ENCODE measurements at regions not wholly inside any gene's neighbourhood (a gene's known extent, or its start where the extent isn't known, plus 50 kb on each side); places are given as distances from the start of the nearest gene placed in this dataset.

DNA sequence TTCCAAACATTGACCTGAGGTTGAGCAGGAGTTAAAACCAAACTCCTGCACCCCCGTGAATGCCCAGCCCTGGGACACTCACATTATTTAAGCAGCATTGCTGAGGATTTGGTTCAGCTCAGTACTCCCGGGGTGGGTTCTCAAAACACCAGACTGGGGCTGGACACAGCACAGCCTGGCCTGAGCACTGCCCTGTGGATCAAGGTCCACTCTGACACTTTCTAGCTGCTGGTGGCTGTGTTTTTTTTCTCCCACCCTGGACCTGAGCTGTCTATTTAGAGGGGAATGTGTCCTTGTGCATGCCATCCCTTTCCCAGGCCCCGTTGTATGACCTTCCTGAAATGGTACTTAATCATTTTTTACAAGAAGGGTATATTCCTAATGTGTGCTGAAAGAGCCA is 94.7 kb upstream of the GJB6 start:
- TF ChIP-seq POLR2A (IDR thresholded peaks at IDR 0.05) (no peak), POLR2AphosphoS5 (IDR thresholded peaks at IDR 0.05) (no peak)
- TF ChIP-seq, protein P1, sequence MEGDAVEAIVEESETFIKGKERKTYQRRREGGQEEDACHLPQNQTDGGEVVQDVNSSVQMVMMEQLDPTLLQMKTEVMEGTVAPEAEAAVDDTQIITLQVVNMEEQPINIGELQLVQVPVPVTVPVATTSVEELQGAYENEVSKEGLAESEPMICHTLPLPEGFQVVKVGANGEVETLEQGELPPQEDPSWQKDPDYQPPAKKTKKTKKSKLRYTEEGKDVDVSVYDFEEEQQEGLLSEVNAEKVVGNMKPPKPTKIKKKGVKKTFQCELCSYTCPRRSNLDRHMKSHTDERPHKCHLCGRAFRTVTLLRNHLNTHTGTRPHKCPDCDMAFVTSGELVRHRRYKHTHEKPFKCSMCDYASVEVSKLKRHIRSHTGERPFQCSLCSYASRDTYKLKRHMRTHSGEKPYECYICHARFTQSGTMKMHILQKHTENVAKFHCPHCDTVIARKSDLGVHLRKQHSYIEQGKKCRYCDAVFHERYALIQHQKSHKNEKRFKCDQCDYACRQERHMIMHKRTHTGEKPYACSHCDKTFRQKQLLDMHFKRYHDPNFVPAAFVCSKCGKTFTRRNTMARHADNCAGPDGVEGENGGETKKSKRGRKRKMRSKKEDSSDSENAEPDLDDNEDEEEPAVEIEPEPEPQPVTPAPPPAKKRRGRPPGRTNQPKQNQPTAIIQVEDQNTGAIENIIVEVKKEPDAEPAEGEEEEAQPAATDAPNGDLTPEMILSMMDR (IDR thresholded peaks at IDR 0.05) = no peak
